HepG2 (cell line): ENCODE measurements at regions not wholly inside any gene's neighbourhood (a gene's known extent, or its start where the extent isn't known, plus 50 kb on each side); places are given as distances from the start of the nearest gene placed in this dataset.

Experiments used
- HMGXB4 ChIP-seq, 2 experiments: sonication (generic) in 1 of 2; formaldehyde crosslinking in 1 of 2; IDR thresholded peaks; 2 replicates each; pipeline versions ENCODE4 v1.4.0 to v1.6.1; 2018 to 2020; ENCODE audit warnings: missing genetic modification reagents in 2 of 2, borderline replicate concordance in 1 of 2, low read depth in 1 of 2, mild to moderate bottlenecking in 1 of 2, missing biosample characterization in 1 of 2
- KLF16 ChIP-seq, 2 experiments: sonication (generic) in 1 of 2; formaldehyde crosslinking in 1 of 2; IDR thresholded peaks; 2 replicates each; pipeline versions ENCODE4 v1.6.1 to v1.8.0; 2016 to 2023; ENCODE audit warnings: missing genetic modification reagents in 2 of 2, missing compliant biosample characterization in 1 of 2
- MED1 ChIP-seq: sonication (generic); formaldehyde crosslinking; IDR thresholded peaks from 2 replicates; pipeline ENCODE4 v1.4.0; 2020; ENCODE audit warnings: missing genetic modification reagents
- NCOR1 ChIP-seq: fragments of 200-600 bp; sonication (generic); IDR thresholded peaks from 2 replicates; pipeline ENCODE4 v1.7.0; 2017; ENCODE audit warnings: antibody characterized with exemption, low read length, borderline replicate concordance
- NR2F1 ChIP-seq, 2 experiments: fragments of 450-650 bp in 1 of 2; formaldehyde crosslinking in 1 of 2; IDR thresholded peaks; 2 replicates each; pipeline versions ENCODE4 v1.5.0 to v1.6.1; 2016 to 2020; ENCODE audit warnings: mild to moderate bottlenecking in 1 of 2, missing compliant biosample characterization in 1 of 2, missing genetic modification reagents in 1 of 2, moderate library complexity in 1 of 2
- RXRA ChIP-seq: sonication (generic); formaldehyde crosslinking; IDR thresholded peaks from 2 replicates; pipeline ENCODE4 v1.5.1; 2020; ENCODE audit warnings: missing genetic modification reagents
- ZBTB42 ChIP-seq: sonication (generic); formaldehyde crosslinking; IDR thresholded peaks from 2 replicates; pipeline ENCODE4 v1.5.0; 2020; ENCODE audit warnings: mild to moderate bottlenecking, missing genetic modification reagents
- ZMYM4 ChIP-seq: sonication (generic); formaldehyde crosslinking; IDR thresholded peaks from 2 replicates; pipeline ENCODE4 v1.8.1; 2023; ENCODE audit warnings: mild to moderate bottlenecking, missing genetic modification reagents
- ZNF350 ChIP-seq: sonication (generic); formaldehyde crosslinking; IDR thresholded peaks from 2 replicates; pipeline ENCODE4 v1.4.0; 2020; ENCODE audit warnings: mild to moderate bottlenecking, low read depth, missing genetic modification reagents, borderline replicate concordance
- ZNF382 ChIP-seq: sonication (generic); formaldehyde crosslinking; IDR thresholded peaks from 2 replicates; pipeline ENCODE4 v1.5.0; 2020; ENCODE audit warnings: missing genetic modification reagents, mild to moderate bottlenecking, borderline replicate concordance
- ZNF589 ChIP-seq: sonication (generic); formaldehyde crosslinking; conservative IDR thresholded peaks from 2 replicates; pipeline ENCODE4 v1.8.0; 2022; ENCODE audit warnings: mild to moderate bottlenecking, moderate library complexity, missing genetic modification reagents
- ZNF646 ChIP-seq: sonication (generic); formaldehyde crosslinking; IDR thresholded peaks from 2 replicates; pipeline ENCODE4 v1.9.0; 2021; ENCODE audit warnings: mild to moderate bottlenecking, missing genetic modification reagents
- TF ChIP-seq, protein P1 (sequence below): IDR thresholded peaks from 2 replicates; pipeline ENCODE4 v1.6.1; 2012; ENCODE audit warnings: low read depth, low read length, improper control_type of control experiment
- TF ChIP-seq, protein P2 (sequence below): fragments of 450-650 bp; IDR thresholded peaks from 2 replicates; pipeline ENCODE4 v1.6.1; 2017

GRCh38 chr2:117470311-117471095, 344.0 kb upstream of the DDX18 start (continued):
- TF ChIP-seq NR2F1 (CRISPR knock-in tag; IDR thresholded peaks at IDR 0.05) = no peak
- TF ChIP-seq ZBTB42 = no peak
- TF ChIP-seq, protein P1, sequence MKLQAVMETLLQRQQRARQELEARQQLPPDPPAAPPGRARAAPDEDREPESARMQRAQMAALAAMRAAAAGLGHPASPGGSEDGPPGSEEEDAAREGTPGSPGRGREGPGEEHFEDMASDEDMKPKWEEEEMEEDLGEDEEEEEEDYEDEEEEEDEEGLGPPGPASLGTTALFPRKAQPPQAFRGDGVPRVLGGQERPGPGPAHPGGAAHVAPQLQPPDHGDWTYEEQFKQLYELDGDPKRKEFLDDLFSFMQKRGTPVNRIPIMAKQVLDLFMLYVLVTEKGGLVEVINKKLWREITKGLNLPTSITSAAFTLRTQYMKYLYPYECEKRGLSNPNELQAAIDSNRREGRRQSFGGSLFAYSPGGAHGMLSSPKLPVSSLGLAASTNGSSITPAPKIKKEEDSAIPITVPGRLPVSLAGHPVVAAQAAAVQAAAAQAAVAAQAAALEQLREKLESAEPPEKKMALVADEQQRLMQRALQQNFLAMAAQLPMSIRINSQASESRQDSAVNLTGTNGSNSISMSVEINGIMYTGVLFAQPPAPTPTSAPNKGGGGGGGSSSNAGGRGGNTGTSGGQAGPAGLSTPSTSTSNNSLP = no peak
- TF ChIP-seq HMGXB4 (CRISPR knock-in tag; IDR thresholded peaks at IDR 0.05; ENCODE audit: borderline replicate concordance in 1 of 2, low read depth in 1 of 2) = no peak
- no peak for TF ChIP-seq ZNF382 (CRISPR knock-in tag)
- TF ChIP-seq NCOR1 = no peak
- peak; percentile 35; the same call in 1 of the 2 replicates for TF ChIP-seq ZMYM4
- TF ChIP-seq KLF16 (CRISPR knock-in tag; IDR thresholded peaks at IDR 0.05) = no peak
- TF ChIP-seq, protein P2, sequence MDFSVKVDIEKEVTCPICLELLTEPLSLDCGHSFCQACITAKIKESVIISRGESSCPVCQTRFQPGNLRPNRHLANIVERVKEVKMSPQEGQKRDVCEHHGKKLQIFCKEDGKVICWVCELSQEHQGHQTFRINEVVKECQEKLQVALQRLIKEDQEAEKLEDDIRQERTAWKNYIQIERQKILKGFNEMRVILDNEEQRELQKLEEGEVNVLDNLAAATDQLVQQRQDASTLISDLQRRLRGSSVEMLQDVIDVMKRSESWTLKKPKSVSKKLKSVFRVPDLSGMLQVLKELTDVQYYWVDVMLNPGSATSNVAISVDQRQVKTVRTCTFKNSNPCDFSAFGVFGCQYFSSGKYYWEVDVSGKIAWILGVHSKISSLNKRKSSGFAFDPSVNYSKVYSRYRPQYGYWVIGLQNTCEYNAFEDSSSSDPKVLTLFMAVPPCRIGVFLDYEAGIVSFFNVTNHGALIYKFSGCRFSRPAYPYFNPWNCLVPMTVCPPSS = no peak
- no peak for TF ChIP-seq ZNF589 (CRISPR knock-in tag)
- TF ChIP-seq ZNF646 = no peak
- no peak for TF ChIP-seq ZNF350
- TF ChIP-seq MED1 (CRISPR knock-in tag) = no peak
- TF ChIP-seq RXRA (CRISPR knock-in tag) = 0 out of 2 replicates have a peak, but pooled peaks have one; percentile 25
- TF ChIP-seq, all 625 proteins: peak for 40
